Stimulated activated CD8-positive, alpha-beta memory T cell treated with anti-CD3 and anti-CD28 coated beads, Interleukin-2, amount 100 ng/mL, for 48 hours (primary cell): ENCODE measurements at regions not wholly inside any gene's neighbourhood (a gene's known extent, or its start where the extent isn't known, plus 50 kb on each side); places are given as distances from the start of the nearest gene placed in this dataset.
"Not testable (repeated sequence)": the region's sequence is repeated elsewhere in the genome, so short reads cannot be mapped to it uniquely, and the experiment has no call there.

Source experiments
- DNase-seq, 2 donors: peaks; one replicate each; pipeline ENCODE4 v3.0.0-alpha.2; 2020; ENCODE audit warnings: low read depth in 2 of 2

DNA sequence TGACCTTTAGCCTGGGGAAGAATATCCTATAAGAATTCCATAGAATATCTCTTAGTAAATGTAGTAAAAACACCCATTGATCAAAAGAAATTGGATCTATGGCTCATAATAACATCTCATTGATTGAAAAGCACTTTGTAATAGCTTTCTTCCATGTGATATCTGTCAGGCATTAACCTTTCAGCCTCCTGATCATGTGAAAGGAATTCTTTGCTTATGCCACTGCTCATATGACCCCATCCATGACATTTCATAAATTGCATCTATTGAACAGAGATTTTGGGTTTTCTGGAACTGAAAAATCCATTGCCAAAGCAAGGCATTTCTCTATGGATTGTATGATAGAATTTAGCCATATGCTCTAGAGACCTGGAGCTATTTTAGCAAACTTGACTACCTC is 519.3 kb upstream of the PFKP start:
- no peak for DNase-seq

- DNase-seq = no peak
Measured at GRCh38 chr10:2547606-2548005, 519.7 kb upstream of the PFKP start.

- not testable (repeated sequence) for DNase-seq
Measured at GRCh38 chr10:2546894-2547293, 520.5 kb upstream of the PFKP start.

GRCh38 chr10:2543974-2544373 is 523.4 kb upstream of the PFKP start:
- no peak for DNase-seq

DNA sequence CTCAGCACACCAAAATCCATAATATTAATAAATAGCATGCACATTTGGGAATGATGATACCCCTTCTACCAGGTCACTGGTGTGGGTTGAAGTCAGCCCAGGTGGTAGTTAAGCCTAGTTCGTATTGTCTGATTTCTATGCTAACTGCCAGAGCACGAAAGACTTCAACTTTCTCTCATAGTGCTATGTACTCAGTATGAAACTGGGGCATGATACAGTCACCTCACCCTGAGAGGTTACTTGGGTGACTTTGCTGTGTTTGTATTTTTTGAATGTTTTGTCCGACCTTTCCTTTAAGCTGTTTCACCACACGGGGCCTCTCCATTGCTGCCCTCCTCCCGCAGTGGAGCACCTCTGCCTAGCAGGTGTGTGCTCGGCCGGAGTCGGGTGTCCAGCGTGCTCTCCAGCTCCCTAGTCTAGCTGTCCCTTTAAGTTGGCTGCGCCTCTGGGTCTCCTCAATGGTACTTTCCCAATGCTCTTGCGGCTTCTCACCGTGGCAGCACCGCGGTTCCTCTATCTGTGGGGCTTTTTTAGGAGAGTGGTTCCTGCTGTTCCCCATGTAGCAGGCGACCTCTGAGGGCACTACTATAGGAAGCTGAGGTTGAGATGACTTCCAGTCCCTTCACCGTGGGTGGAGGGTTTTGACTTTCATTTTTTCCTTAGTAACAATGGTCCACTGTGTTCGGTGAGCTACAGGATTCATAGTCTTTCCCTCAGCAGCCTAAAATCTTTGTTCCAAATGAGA is 524.0 kb upstream of the PFKP start:
- DNase-seq = no peak

DNA sequence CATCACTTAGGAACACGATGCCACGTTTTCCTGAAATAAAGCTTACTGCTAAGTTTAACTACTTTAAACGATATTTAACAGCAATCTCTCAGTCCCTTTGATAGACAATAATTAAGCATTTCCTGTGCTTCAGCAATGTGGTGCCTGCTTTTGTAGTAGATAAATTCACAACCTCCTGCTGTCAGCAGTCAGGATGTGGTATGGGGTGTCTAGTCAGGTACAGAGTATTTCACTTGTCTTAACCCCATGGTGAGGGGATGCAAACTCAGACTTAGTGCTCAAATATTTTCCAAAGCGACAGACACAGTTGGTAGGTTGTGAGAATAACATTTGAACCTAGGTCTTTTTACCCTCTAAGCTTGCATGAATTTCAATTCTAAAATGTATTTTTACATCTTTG is 526.2 kb upstream of the PFKP start:
- no peak for DNase-seq

DNA sequence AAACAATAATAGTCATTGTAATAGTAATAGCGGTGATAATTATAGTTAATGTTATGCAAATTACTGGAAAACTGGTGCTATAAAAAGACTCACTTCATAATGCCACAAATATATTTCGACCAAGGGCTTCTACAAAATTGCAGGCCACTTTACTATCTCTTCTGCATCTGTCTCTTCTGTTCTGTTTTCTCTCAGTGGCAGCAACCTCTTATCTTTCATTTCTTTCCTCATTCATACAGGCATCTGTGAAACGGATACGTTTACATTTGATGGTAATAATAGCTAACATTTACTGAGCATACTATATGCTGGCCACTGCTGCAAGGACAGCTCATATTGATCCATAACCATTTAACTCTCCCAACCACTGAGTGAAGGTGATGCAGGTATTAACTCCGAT is 537.4 kb upstream of the PFKP start:
- no peak for DNase-seq

GRCh38 chr10:2525781-2526180 is 541.6 kb upstream of the PFKP start:
- no peak for DNase-seq

GRCh38 chr10:2519139-2519538 is 548.2 kb upstream of the PFKP start:
- DNase-seq = no peak

DNA sequence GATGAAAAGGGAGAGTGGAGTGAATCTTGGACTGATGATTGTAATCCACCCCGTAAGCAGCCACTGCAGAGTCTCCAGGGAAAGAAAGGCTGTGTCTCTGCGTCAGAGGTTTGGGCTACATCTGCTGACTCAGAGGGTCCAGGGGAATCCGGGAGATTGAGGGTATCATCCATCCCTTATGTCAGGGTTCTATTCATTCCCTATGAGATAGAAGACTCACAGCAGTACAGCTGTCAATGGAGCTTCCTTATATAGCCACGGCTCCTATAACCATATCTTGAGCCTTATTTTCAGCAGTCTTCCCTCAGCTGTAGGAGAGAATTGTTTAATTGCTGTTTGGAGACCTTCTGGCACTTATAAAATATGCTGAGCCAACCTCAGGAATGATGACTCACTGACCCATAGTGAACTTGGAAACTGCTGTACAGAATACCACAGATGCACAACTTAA is 558.2 kb upstream of the PFKP start:
- no peak for DNase-seq

DNA sequence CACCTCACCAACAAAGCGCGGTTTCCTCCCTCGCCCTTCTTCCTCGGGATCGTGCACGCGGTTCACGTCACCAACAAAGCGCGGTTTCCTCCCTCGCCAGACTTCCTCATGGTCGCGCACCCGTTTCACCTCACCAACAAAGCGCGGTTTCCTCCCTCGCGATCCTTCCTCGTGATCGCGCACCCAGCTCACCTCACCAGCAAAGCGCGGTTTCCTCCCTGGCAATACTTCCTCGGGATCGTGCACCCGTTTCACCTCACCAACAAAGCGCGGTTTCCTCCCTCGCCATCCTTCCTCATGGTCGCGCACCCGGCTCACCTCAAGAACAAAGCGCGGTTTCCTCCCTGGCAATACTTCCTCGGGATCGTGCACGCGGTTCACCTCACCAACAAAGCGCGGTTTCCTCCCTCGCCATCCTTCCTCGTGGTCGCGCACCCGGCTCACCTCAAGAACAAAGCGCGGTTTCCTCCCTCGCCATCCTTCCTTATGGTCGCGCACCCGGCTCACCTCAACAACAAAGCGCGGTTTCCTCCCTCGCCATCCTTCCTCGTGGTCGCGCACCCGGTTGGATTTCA is 565.9 kb upstream of the PFKP start:
- DNase-seq = not testable (repeated sequence)

GRCh38 chr10:2494399-2494798 is 572.9 kb upstream of the PFKP start:
- DNase-seq = no peak

DNA sequence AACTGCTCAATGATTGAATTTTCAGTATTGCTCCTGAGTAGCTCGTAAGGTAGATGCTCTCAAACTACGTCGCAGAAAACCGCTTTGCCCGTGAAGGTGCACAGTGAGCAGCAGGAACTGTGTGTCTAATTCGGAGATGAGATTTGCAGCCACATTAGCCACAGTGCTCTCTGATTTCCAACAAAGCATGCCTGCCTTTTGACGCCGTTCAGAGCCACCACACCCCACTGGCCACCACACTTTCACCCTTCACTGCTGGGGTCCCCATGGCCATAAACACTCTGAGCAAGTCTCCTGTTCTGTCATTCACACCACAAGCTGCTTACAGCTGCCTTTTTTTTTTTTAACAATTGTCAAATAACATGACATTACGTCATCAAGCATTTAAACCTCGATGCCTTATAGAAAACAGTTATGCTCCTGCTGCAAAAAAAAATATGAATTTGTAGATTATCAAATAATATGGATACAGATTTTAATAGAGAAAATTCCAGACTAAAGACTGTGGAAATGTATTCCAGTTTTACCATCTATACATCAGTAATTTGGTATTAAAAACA is 578.8 kb upstream of the PFKP start:
- DNase-seq = no peak

GRCh38 chr10:2487921-2488320 is 579.4 kb upstream of the PFKP start:
- no peak for DNase-seq

DNA sequence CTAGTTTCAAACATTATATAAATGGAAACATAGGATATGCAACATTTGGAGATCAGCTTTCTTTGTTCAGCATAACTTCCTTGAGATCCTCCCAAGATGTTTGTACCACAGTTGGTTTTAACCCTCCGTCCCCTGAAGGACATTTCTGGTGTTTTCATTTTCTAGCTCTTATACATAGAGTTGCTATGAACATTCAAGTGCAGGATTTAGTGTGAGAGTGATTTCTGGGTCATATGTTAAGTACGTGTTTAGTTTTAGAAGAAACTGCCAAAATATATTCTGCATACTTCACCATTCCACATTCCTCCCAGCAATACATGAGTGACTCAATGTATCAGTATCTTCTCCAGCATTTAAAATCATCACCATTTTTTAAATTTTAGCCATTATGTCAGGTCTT is 588.7 kb upstream of the PFKP start:
- DNase-seq = no peak

DNA sequence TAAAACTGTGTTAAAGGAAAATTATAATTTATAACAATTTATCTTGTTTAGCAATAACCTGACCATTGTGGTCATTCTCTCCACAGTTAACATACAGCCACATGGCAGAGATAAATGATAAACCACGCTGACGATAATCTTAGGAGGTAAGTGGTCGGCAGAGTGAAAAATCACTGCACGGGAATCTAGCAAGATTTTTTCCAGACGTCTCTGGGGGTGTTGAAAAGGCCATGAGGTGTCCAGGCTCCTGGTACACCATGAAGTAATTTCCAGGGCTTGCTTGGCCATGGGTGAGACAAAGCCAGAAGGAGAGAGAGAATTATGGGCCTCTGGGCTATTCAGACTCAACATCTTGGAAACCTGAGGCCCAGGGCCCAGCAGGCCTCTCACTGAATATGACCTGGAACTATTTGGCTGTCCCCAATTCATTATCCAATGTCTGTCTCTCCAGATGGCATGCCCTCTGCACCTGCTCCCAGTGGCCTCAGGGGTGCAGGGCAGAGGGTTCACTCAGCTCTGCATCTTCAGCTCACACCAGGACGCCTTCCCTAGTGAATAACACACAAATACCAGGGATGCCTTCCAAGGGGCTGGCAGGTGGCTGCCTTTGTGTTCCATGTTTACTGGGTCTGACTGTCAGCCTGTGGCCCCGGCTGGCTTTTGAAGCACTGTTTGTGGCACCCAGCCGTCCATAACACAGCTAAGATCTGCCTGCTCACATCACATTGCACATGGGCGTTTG is 590.4 kb upstream of the PFKP start:
- no peak for DNase-seq

DNA sequence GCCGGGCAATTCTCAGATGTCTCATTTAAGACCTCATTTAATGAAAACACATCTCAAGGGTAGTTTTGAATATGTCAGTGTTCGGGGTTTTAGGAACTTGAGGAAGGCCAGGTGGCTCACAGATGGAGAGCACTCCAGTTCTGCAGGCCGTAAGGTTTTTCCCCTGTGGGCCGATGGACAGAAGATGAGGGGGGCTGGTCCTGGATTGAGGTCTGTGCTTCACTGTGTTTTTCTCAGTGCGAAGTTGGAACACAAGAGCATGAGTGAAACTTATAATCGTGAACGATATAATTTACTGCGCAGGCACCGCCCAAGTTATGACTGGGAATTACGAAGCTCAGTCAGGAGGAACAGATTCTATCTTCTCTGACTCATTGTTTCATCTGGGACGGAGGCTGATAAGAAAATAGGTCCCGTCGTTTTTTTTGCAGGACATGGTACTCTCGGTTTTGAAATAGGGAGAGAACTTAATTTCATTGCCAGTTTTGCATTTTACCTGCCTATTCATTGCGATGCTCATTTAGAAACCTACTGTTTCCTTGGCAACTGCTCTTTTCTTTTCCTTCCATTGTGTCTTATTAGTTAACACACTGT is 591.0 kb upstream of the PFKP start:
- DNase-seq = no peak

GRCh38 chr10:2475711-2476217 is 591.6 kb upstream of the PFKP start:
- no peak for DNase-seq

GRCh38 chr10:2471811-2472210 is 595.5 kb upstream of the PFKP start:
- no peak for DNase-seq

GRCh38 chr10:2469802-2470201 is 597.5 kb upstream of the PFKP start:
- no peak for DNase-seq

- DNase-seq = no peak
Measured at GRCh38 chr10:2464483-2464882, 602.9 kb upstream of the PFKP start.

DNA sequence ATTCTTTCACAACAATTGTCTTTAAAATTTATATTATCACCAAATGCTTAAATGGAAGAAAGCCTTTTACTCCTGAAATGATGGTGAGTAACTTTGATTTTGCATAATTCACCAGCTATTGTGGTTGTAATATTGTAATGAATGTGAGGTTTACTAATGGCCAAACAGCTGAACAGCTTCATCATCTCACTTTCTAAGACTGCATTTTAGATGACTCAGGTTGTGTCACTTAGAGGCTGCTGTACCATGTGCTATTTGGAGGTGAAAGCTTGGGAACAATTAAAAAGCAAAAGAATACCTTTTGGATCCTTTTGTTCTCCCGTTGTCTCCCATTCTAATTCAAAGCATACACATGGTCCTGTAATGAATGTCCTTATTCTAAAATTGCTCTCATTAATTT is 604.0 kb upstream of the PFKP start:
- no peak for DNase-seq
